ENCODE measurements at regions not wholly inside any gene's neighbourhood (a gene's known extent, or its start where the extent isn't known, plus 50 kb on each side); places are given as distances from the start of the nearest gene placed in this dataset.

DNA sequence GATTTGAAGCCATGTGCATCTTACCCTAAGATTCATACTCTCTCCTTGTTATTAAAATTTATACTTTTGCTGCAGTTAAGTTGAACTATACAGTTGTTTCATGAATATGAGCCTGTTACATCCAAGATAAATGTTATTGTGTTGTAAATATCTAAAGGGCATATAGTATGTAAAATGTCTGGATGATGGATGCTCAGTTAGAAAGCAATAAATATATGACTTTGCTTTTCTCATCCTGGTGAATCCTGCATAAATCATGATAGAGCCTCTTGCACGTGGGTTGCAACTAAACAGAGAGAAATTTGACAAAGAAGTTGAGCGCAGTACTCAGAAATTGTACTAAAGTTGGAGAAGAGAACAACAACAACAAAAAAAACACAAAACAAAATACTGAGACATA is 99.5 kb downstream of the PRDM9 start:
- no peak for TF ChIP-seq EZH2 (IDR thresholded peaks at IDR 0.05; ENCODE audit: borderline replicate concordance, low read length)
- TF ChIP-seq, protein P1, sequence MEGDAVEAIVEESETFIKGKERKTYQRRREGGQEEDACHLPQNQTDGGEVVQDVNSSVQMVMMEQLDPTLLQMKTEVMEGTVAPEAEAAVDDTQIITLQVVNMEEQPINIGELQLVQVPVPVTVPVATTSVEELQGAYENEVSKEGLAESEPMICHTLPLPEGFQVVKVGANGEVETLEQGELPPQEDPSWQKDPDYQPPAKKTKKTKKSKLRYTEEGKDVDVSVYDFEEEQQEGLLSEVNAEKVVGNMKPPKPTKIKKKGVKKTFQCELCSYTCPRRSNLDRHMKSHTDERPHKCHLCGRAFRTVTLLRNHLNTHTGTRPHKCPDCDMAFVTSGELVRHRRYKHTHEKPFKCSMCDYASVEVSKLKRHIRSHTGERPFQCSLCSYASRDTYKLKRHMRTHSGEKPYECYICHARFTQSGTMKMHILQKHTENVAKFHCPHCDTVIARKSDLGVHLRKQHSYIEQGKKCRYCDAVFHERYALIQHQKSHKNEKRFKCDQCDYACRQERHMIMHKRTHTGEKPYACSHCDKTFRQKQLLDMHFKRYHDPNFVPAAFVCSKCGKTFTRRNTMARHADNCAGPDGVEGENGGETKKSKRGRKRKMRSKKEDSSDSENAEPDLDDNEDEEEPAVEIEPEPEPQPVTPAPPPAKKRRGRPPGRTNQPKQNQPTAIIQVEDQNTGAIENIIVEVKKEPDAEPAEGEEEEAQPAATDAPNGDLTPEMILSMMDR (conservative IDR thresholded peaks at IDR 0.05 in 1 of 2, IDR thresholded peaks at IDR 0.05 in 1 of 2; ENCODE audit: extremely low read depth in 1 of 2, insufficient read depth in 1 of 2, low read depth in 1 of 2, low read length in 2 of 2): no peak

All from mammary epithelial cell (primary cell).